NCI-H2029 (cell line): ENCODE measurements at regions not wholly inside any gene's neighbourhood (a gene's known extent, or its start where the extent isn't known, plus 50 kb on each side); places are given as distances from the start of the nearest gene placed in this dataset.

Experiments
- DNase-seq: peaks from one replicate; lab custom pipeline; 2025; lab: John Stamatoyannopoulos, UW

- no peak for DNase-seq
Measured at GRCh38 chr7:31175672-31176071, 123.6 kb downstream of the ADCYAP1R1 start.

GRCh38 chr7:31171984-31172383 lies 119.9 kb downstream of the ADCYAP1R1 start:
- no peak for DNase-seq

GRCh38 chr7:31171216-31171785 lies 119.2 kb downstream of the ADCYAP1R1 start:
- no peak for DNase-seq
